ENCODE measurements at regions not wholly inside any gene's neighbourhood (a gene's known extent, or its start where the extent isn't known, plus 50 kb on each side); places are given as distances from the start of the nearest gene placed in this dataset.

DNA sequence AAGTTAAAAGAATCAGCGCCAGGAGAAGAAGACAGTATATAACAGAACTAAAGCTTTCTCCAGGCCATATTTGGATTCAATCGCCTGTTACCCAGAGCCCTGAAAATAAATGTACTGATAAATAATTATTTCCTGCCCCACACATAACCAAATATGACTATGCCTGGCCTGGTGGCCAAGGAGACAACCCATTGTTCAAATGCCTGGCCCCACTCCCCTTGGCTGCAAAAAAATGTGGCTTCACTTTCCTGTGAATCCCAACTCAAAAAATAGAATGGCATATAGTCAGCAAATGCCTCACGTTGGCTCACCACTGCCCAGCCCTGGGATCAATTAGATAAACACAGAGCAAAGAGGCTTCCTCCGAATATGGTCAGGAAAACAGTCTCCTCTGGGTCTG, 472.1 kb downstream of the BCL11B start:
- DNase-seq (ENCODE audit: insufficient read length, low spot score) (no peak), FAIRE-seq (no peak)
- TF ChIP-seq, protein P1, sequence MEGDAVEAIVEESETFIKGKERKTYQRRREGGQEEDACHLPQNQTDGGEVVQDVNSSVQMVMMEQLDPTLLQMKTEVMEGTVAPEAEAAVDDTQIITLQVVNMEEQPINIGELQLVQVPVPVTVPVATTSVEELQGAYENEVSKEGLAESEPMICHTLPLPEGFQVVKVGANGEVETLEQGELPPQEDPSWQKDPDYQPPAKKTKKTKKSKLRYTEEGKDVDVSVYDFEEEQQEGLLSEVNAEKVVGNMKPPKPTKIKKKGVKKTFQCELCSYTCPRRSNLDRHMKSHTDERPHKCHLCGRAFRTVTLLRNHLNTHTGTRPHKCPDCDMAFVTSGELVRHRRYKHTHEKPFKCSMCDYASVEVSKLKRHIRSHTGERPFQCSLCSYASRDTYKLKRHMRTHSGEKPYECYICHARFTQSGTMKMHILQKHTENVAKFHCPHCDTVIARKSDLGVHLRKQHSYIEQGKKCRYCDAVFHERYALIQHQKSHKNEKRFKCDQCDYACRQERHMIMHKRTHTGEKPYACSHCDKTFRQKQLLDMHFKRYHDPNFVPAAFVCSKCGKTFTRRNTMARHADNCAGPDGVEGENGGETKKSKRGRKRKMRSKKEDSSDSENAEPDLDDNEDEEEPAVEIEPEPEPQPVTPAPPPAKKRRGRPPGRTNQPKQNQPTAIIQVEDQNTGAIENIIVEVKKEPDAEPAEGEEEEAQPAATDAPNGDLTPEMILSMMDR (IDR thresholded peaks at IDR 0.05; ENCODE audit: insufficient read depth, missing control alignments): no peak

DNA sequence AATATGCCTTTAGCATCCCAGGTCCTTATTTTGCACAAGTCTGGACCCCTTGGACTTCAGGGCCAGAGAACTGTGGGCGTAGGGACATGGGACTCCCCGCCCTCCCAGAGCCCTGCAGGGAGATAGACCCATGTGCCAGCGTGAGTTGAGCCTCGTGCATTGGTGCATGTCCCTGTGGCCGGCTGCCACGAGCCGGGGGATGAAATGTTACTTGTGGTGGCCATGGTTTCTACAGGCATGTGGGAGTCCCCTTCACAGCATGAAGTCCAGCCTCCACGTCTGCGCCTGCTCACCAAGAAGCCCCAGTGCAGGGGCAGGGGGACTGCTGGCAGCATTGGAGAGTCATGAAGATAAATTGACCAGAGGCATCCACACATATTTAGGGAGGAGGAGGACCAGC, 470.0 kb downstream of the BCL11B start:
- TF ChIP-seq, protein P1 (IDR thresholded peaks at IDR 0.05; ENCODE audit: insufficient read depth, missing control alignments): no peak
- DNase-seq (ENCODE audit: insufficient read length, low spot score): no peak
- FAIRE-seq: no peak

DNA sequence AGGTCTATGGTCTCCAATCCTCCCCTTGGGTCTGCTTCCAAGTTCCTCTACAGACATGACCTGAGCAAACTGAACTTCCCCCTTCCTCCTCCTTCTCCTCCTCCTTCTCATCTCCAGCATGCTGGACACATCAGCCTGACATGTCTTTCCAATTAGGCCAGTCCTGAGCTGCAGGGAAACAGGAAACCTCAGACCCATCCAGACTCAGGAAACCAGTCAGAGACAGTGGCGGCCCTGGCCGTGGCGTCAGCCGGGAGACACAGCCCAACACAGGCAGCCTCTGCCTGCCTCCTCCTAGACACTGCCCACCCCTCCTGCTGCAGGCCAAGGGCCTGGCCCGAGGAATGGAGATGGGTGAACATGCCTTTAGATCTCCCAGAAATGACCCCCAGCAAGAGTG, 468.8 kb downstream of the BCL11B start:
- DNase-seq (ENCODE audit: insufficient read length, low spot score) (no peak), FAIRE-seq (no peak)
- TF ChIP-seq, protein P1 (IDR thresholded peaks at IDR 0.05; ENCODE audit: insufficient read depth, missing control alignments): no peak

DNA sequence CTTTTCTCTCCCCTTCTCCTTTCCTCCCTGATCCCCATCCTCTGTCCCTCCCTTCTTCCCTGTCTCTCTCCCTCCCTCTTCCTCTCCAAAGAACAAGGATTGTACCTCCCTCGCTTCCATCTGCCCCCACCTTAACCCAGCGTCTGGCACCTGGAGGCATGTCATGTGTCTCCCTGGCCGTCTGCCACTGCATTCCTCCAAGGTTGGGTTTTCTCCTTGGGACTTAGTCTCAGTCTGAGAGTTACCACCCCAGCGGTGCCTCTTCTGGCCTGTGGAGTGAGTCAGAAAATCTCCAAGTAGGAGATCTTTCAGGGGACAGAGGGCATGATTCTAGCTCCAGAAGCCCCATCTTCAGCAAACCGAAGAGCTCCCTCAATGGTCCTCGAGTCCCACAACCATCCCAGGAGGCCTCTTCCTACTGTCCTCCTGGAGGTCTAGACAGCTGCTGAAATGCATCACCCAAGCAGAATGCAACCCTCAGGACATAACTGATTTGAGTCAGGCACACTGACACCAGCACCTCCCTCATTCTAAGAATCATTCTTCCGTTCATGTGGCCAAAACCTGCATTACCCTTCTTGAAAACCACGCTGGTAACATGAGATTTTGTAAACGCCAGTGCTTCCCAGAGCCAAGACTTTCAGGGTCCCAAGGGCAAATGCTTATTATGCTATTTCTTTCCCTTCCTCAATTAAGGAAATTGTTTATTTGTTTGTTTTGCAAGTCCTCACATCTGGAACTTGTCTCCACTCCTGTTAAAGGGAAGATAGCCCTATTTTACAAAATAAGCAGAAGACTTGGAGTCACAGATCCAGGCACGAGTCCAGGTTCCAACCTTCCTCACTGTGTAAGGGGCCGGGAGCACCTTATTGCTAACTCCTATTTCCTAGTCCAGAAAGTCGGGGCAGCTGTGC, 463.2 kb downstream of the BCL11B start:
- TF ChIP-seq, protein P1 (IDR thresholded peaks at IDR 0.05; ENCODE audit: insufficient read depth, missing control alignments): no peak
- DNase-seq (ENCODE audit: insufficient read length, low spot score) (no peak), FAIRE-seq (no peak)

DNA sequence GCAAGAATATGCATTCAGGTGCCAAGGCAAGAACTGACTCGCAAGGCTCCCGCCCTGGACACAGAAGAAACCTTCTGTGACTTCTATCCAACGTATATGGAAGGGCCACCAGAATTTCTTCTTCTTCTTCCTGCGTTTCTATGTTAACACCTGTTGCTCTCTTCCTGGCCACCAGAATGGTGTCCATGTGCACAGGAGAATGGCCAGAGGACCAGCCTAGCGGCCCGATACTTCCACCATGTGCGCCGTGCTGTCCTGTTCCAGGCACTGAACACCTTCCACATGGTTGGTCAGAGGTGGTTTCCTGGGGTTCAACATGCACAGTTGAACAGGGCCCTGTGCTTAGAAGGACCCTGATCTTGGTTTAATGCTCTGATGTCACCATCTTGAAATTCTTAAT, 455.8 kb downstream of the BCL11B start:
- no peak for DNase-seq (ENCODE audit: insufficient read length, low spot score)
- TF ChIP-seq, protein P1 (IDR thresholded peaks at IDR 0.05; ENCODE audit: insufficient read depth, missing control alignments): no peak
- no peak for FAIRE-seq

DNA sequence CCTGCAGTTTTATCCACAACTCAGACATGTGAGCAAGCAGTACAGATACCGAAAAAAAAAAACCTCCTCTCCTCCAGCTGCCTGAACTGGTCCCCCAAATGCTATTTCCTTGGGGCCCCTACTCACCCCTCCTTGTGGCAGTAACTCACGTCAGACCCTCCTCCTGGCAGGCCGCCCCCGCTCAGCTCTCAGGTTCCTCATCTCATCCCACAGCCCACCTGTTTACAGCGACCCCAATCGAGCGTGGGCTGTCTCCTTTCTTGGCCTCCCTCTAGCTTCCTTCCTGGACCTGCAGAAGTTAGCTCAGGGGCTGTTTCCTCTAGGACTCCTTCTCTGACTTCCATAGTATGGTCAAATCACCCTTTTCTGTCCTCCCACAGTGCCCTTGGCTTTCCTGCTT, 455.3 kb downstream of the BCL11B start:
- TF ChIP-seq, protein P1 (IDR thresholded peaks at IDR 0.05; ENCODE audit: insufficient read depth, missing control alignments): no peak
- no peak for DNase-seq (ENCODE audit: insufficient read length, low spot score)
- FAIRE-seq: no peak
